MM.1S (cell line): ENCODE measurements at regions not wholly inside any gene's neighbourhood (a gene's known extent, or its start where the extent isn't known, plus 50 kb on each side); places are given as distances from the start of the nearest gene placed in this dataset.

Source experiments
- EZH2 ChIP-seq: fragments of 300-600 bp; sonication (generic); optimal IDR thresholded peaks from 2 replicates; pipeline ENCODE3; 2017; ENCODE audit warnings: low read depth, mild to moderate bottlenecking, antibody characterized with exemption, low read length, mixed read lengths
- EZH2phosphoT487 ChIP-seq: fragments of 300-600 bp; sonication (generic); IDR thresholded peaks from 2 replicates; pipeline ENCODE4 v1.6.1; 2018; ENCODE audit warnings: antibody characterized with exemption, low read length
- TF ChIP-seq, protein P1 (sequence below): fragments of 300-600 bp; sonication (generic); IDR thresholded peaks from 2 replicates; pipeline ENCODE4 v1.5.1; 2016; ENCODE audit warnings: antibody characterized with exemption, low read length, mixed read lengths

DNA sequence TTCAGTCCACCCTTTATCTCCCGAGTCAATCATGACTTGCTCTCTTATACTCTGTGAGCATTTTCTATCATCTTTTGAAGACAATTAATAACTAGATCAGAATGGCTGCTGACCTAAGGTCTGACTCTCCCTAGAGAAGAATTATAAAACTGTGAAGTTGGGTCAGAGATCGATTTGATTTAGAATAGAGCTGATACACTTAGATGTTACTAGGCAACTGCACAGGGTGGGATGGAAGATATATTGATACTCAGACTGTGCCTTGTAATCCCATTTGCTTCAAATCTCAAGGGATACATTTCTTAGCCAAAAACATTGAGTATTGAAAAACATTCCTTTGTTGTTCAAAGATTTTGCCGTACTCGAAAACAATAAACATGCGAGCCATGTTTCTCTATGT, 106.0 kb upstream of the NMUR2 start:
- TF ChIP-seq EZH2phosphoT487 (no peak), EZH2 (no peak)
- TF ChIP-seq, protein P1, sequence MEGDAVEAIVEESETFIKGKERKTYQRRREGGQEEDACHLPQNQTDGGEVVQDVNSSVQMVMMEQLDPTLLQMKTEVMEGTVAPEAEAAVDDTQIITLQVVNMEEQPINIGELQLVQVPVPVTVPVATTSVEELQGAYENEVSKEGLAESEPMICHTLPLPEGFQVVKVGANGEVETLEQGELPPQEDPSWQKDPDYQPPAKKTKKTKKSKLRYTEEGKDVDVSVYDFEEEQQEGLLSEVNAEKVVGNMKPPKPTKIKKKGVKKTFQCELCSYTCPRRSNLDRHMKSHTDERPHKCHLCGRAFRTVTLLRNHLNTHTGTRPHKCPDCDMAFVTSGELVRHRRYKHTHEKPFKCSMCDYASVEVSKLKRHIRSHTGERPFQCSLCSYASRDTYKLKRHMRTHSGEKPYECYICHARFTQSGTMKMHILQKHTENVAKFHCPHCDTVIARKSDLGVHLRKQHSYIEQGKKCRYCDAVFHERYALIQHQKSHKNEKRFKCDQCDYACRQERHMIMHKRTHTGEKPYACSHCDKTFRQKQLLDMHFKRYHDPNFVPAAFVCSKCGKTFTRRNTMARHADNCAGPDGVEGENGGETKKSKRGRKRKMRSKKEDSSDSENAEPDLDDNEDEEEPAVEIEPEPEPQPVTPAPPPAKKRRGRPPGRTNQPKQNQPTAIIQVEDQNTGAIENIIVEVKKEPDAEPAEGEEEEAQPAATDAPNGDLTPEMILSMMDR = no peak
